Naive B cell (primary cell): ENCODE measurements at regions not wholly inside any gene's neighbourhood (a gene's known extent, or its start where the extent isn't known, plus 50 kb on each side); places are given as distances from the start of the nearest gene placed in this dataset.
A peak's percentile ranks its signal among the peaks of the same experiment; 100 is the strongest.

Source experiments
- ATAC-seq, 2 donors: fragments of 150-1000 bp; cut with Tn5 transposase; 2 replicates each; pipeline ENCODE4 v1.10.0; 2021; ENCODE audit warnings: low read depth in 2 of 2, mild to moderate bottlenecking in 2 of 2, moderate library complexity in 2 of 2
- DNase-seq: peaks from one replicate; pipeline ENCODE4 v3.0.0; 2022
- H3K27ac Mint-ChIP-seq, 6 donors: one replicate each; pipeline ENCODE4 v1.8.0; 2020 to 2022; ENCODE audit warnings: mild to moderate bottlenecking in 6 of 6, mixed read lengths in 6 of 6, moderate library complexity in 5 of 6, inconsistent platforms in 2 of 6
- H3K27me3 Mint-ChIP-seq, 3 donors: one replicate each; pipeline ENCODE4 v1.8.0; 2021 to 2022; ENCODE audit warnings: mixed read lengths in 3 of 3, mild to moderate bottlenecking in 1 of 3
- H3K36me3 Mint-ChIP-seq, 2 donors: one replicate each; pipeline ENCODE4 v1.8.0; 2020 to 2022; ENCODE audit warnings: mixed read lengths in 2 of 2, inconsistent platforms in 1 of 2, mild to moderate bottlenecking in 1 of 2
- H3K4me1 Mint-ChIP-seq, 3 donors: one replicate each; pipeline ENCODE4 v1.8.0; 2020 to 2022; ENCODE audit warnings: mixed read lengths in 3 of 3, inconsistent platforms in 1 of 3, mild to moderate bottlenecking in 1 of 3, moderate library complexity in 1 of 3
- H3K4me3 Mint-ChIP-seq, 8 donors: one replicate each; pipeline ENCODE4 v1.8.0; 2020 to 2022; ENCODE audit warnings: mild to moderate bottlenecking in 8 of 8, mixed read lengths in 8 of 8, moderate library complexity in 8 of 8, inconsistent platforms in 2 of 8
- H3K9me3 Mint-ChIP-seq, 7 donors: one replicate each; pipeline ENCODE4 v1.8.0; 2020 to 2022; ENCODE audit warnings: mixed read lengths in 7 of 7, mild to moderate bottlenecking in 5 of 7, inconsistent platforms in 2 of 7, moderate library complexity in 1 of 7

- Mint-ChIP-seq H3K27ac (no peak overlapping the region), H3K9me3 (peaks cover 0 to 8% (median 0%) of the 10 kb centered on the region in 7 donors), H3K4me1 (no peaks in the 10 kb centered on the region), H3K36me3 (no peaks in the 10 kb centered on the region), H3K27me3 (peaks cover 0 to 6% (median 0%) of the 10 kb centered on the region in 3 donors), H3K4me3 (no peak overlapping the region)
- DNase-seq (no peak), ATAC-seq (no peak)
Measured at GRCh38 chr2:94939349-94939748, 68.1 kb downstream of the TEKT4 start.

GRCh38 chr2:94947097-94948016, 76.1 kb downstream of the TEKT4 start:
- Mint-ChIP-seq H3K27ac (peak overlapping the region in 1 of 6 donors; percentile 85), H3K9me3 (peaks cover 5 to 20% (median 15%) of the 10 kb centered on the region in 7 donors), H3K4me3 (no peak overlapping the region), H3K27me3 (peaks cover 0 to 9% (median 3%) of the 10 kb centered on the region in 3 donors), H3K4me1 (no peaks in the 10 kb centered on the region), H3K36me3 (peaks cover 0 to 12% of the 10 kb centered on the region in 2 donors)
- DNase-seq (no peak), ATAC-seq (no peak)

DNA sequence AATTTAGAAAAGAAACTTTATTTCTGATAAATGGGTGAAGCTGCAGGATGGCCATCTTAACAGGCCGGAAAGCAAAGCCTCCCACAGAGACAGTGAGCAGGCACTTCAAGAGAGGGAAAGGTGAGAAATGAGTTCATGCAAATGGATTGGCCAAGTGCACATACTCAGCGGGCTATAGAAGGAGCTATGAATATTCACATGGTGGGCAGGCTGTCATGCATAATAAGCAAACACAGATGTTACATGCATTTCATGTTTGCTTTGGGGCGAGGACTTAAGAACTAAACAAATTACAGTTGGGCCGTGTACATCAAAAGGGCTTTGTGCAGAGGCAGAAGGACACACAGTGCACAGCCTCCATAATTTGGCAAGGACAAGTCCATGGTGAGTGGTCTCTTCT, 69.8 kb upstream of the MAL start:
- Mint-ChIP-seq H3K27ac (no peak overlapping the region), H3K4me3 (no peak overlapping the region), H3K9me3 (peaks cover 0 to 1% (median 0%) of the 10 kb centered on the region in 7 donors), H3K36me3 (no peaks in the 10 kb centered on the region), H3K27me3 (peaks cover 9 to 47% (median 44%) of the 10 kb centered on the region in 3 donors), H3K4me1 (no peaks in the 10 kb centered on the region)
- DNase-seq (no peak), ATAC-seq (no peak)

- peaks cover 9 to 52% (median 48%) of the 10 kb centered on the region in 3 donors for H3K27me3 Mint-ChIP-seq
- ATAC-seq (no peak), DNase-seq (peak; percentile 6)
- H3K4me3 Mint-ChIP-seq: no peak overlapping the region
- no peaks in the 10 kb centered on the region for H3K4me1 Mint-ChIP-seq
- no peaks in the 10 kb centered on the region for H3K36me3 Mint-ChIP-seq
- H3K9me3 Mint-ChIP-seq: no peaks in the 10 kb centered on the region
- H3K27ac Mint-ChIP-seq: no peak overlapping the region
Measured at GRCh38 chr2:94956797-94957391, 68.6 kb upstream of the MAL start.

GRCh38 chr2:94958245-94958644, 67.3 kb upstream of the MAL start:
- no peaks in the 10 kb centered on the region for H3K9me3 Mint-ChIP-seq
- ATAC-seq: no peak

DNA sequence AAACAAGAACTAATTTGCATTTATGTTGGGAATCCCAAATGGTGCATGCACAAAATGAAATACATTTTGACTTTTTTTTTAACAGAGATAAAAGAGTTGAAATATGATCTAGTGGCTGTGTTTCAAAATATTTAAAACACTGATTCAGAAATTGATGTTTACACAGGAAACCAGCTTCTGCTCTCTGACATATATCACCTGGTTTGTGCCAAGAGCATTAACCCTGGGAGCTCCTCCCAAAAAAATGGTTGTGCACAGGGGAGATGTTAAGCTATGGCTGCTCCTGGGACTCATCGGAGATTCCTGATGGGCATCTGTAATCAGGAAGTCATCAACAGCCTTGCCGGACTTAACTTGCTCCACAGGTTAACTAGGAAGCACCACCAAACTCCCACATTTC, 65.2 kb upstream of the MAL start:
- Mint-ChIP-seq H3K27ac (no peak overlapping the region), H3K4me1 (no peaks in the 10 kb centered on the region), H3K36me3 (no peaks in the 10 kb centered on the region), H3K27me3 (peaks cover 11 to 53% (median 42%) of the 10 kb centered on the region in 3 donors), H3K9me3 (no peaks in the 10 kb centered on the region), H3K4me3 (no peak overlapping the region)
- no peak for DNase-seq
- no peak for ATAC-seq

More at GRCh38 chr2:94958245-94958644, 67.3 kb upstream of the MAL start:
- H3K27ac Mint-ChIP-seq: peak overlapping the region in 1 of 6 donors; percentile 43
- no peak for DNase-seq
- H3K27me3 Mint-ChIP-seq: peaks cover 7 to 45% (median 38%) of the 10 kb centered on the region in 3 donors
- H3K4me3 Mint-ChIP-seq: no peak overlapping the region
- no peaks in the 10 kb centered on the region for H3K4me1 Mint-ChIP-seq
- no peaks in the 10 kb centered on the region for H3K36me3 Mint-ChIP-seq

DNA sequence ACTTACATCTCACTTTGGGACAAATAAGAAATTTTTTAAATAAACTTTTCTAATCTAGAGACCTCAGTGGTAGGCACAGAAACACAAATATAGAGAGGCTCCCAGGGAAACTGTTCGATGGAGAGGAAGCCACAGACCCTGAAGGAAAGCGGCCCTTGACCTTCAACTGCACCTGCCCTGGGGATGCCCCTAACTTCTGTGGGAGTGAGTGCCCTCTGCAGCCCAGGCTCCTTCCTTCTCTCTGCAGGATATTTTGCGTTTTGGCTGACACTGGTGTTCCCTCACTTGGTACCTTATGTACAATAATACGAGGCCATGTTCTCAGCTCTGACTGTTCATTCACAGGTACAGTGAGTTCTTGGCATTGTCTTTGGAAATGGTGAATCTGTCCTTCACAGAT, 64.8 kb upstream of the MAL start:
- Mint-ChIP-seq H3K36me3 (no peaks in the 10 kb centered on the region), H3K4me3 (no peak overlapping the region), H3K27ac (no peak overlapping the region), H3K27me3 (peaks cover 11 to 49% (median 42%) of the 10 kb centered on the region in 3 donors), H3K4me1 (no peaks in the 10 kb centered on the region), H3K9me3 (no peaks in the 10 kb centered on the region)
- no peak for DNase-seq
- ATAC-seq: no peak

- H3K4me1 Mint-ChIP-seq: no peaks in the 10 kb centered on the region
- ATAC-seq (no peak), DNase-seq (no peak)
- H3K4me3 Mint-ChIP-seq: no peak overlapping the region
- no peak overlapping the region for H3K27ac Mint-ChIP-seq
- H3K27me3 Mint-ChIP-seq: peaks cover 11 to 43% (median 28%) of the 10 kb centered on the region in 3 donors
- H3K9me3 Mint-ChIP-seq: peaks cover 0 to 2% (median 0%) of the 10 kb centered on the region in 7 donors
- no peaks in the 10 kb centered on the region for H3K36me3 Mint-ChIP-seq
Measured at GRCh38 chr2:94964193-94964592, 61.3 kb upstream of the MAL start.

GRCh38 chr2:94966689-94967088, 58.8 kb upstream of the MAL start:
- no peak for DNase-seq
- no peaks in the 10 kb centered on the region for H3K4me1 Mint-ChIP-seq

DNA sequence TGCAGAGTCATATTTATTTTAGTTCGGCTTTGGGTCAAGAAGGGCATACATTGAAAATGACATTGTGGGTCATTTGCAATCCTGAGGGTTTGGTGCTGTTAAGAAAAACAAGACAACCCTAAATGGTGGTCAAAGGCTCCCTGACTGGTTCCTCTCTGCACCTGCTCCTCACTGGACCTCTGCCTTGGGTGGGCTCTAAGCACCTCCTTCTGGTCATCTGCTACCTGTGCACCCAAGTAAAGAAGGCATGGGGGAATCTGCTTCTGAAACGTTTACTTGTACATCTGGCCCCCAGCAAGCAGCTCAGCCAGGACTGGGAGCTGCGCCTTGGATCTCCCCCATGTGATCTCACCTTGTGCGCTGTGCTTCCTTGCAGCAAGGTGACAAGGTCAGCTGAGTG, 55.2 kb upstream of the MAL start:
- Mint-ChIP-seq H3K27me3 (peaks cover 5 to 16% (median 15%) of the 10 kb centered on the region in 3 donors), H3K4me1 (no peaks in the 10 kb centered on the region), H3K36me3 (no peaks in the 10 kb centered on the region), H3K4me3 (no peak overlapping the region), H3K27ac (no peak overlapping the region), H3K9me3 (peaks cover 0 to 2% (median 0%) of the 10 kb centered on the region in 7 donors)
- no peak for DNase-seq
- no peak for ATAC-seq

More at GRCh38 chr2:94966689-94967088, 58.8 kb upstream of the MAL start:
- peaks cover 0 to 2% (median 0%) of the 10 kb centered on the region in 7 donors for H3K9me3 Mint-ChIP-seq
- H3K4me3 Mint-ChIP-seq: no peak overlapping the region
- ATAC-seq: no peak
- H3K27ac Mint-ChIP-seq: no peak overlapping the region
- H3K36me3 Mint-ChIP-seq: no peaks in the 10 kb centered on the region
- peaks cover 11 to 35% (median 22%) of the 10 kb centered on the region in 3 donors for H3K27me3 Mint-ChIP-seq
